Mammary epithelial cell (primary cell): ENCODE measurements at regions not wholly inside any gene's neighbourhood (a gene's known extent, or its start where the extent isn't known, plus 50 kb on each side); places are given as distances from the start of the nearest gene placed in this dataset.

Experiments used
- CTCF ChIP-seq, 2 donors: IDR thresholded peaks in 1 of 2; conservative IDR thresholded peaks in 1 of 2; 2 replicates each; pipeline ENCODE4 v1.5.1; 2011 to 2012; ENCODE audit warnings: inconsistent platforms in 2 of 2, low read length in 2 of 2, mild to moderate bottlenecking in 2 of 2, control low read depth in 1 of 2, low read depth in 1 of 2; ENCODE audit not compliant: insufficient read depth in 1 of 2; ENCODE audit errors: extremely low read depth in 1 of 2
- EZH2 ChIP-seq: IDR thresholded peaks from 2 replicates; pipeline ENCODE4 v1.6.1; 2012; ENCODE audit warnings: low read length, inconsistent platforms, borderline replicate concordance

GRCh38 chr6:14544666-14545065 is 427.1 kb downstream of the CD83 start:
- TF ChIP-seq CTCF (conservative IDR thresholded peaks at IDR 0.05 in 1 of 2, IDR thresholded peaks at IDR 0.05 in 1 of 2; ENCODE audit: extremely low read depth in 1 of 2, insufficient read depth in 1 of 2, low read depth in 1 of 2, low read length in 2 of 2) (no peak), EZH2 (no peak)
